CD4-positive, alpha-beta T cell treated with Interleukin-4 for 4 hours (primary cell): ENCODE measurements at regions not wholly inside any gene's neighbourhood (a gene's known extent, or its start where the extent isn't known, plus 50 kb on each side); places are given as distances from the start of the nearest gene placed in this dataset.

Experiments used
- DNase-seq: peaks from one replicate; pipeline ENCODE4 v3.0.0-alpha.2; 2020

DNA sequence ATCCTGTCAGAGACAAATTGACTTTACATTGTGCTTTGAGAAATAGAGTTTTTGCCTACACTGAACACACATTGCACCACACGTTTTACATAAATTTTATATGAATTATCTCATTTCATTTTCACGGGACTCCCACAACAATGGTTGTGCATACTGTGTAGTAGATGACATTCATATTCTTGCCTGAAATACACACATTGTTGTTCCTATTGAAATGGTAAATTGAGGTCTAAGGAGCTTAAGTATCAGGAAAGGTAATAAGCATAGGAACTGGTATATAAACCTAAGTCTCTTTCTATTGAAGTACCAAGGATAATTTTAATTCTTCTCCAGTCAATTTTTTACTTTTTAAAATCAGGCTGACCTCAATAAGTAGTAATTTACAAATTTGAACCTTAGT lies 473.7 kb upstream of the DEPDC1 start:
- DNase-seq: no peak

GRCh38 chr1:68973459-68974244 lies 476.8 kb upstream of the DEPDC1 start:
- no peak for DNase-seq

DNA sequence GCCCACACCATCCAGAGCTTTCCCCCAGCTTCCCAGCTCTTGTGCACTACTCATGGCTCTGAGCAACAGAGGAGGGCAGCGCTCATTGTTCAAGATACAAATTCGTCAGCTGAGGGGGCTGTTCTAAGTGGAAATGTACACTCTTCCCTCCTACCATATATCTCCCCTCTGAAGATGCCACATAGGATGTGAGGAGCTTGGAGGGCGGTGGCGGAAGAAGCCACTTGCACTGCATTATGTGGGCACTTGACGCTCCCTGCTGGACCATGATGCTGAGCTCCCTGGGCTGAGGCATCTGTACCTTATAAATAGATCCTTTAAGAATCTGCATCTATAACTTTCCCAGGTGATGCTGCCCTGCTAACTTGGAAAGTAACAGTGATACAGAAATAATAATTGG lies 477.6 kb upstream of the DEPDC1 start:
- no peak for DNase-seq

- no peak for DNase-seq
Observed at GRCh38 chr1:68975212-68975933, 478.5 kb upstream of the DEPDC1 start.

GRCh38 chr1:68976916-68977610 lies 480.2 kb upstream of the DEPDC1 start:
- DNase-seq: no peak

DNA sequence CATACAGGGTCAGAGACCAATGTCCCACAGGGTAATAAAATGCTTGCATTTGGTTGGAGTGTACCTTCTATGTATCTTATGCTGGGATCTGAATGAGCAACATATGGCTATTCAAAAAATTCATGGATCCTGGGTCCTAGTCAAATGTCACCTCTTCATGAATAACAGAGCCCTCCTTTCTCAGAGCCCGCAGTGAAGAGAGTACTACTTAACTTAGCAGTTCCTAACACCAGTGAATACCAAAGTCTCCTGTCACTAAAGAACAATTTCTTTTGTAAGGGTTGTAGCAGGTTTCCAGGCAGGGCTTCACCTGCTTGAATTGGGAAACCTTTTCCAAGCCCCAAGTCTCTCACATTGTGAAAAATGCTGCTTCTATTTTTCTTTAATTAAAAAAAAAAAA lies 483.0 kb upstream of the DEPDC1 start:
- no peak for DNase-seq

- no peak for DNase-seq
Observed at GRCh38 chr1:68984289-68984688, 487.4 kb upstream of the DEPDC1 start.

GRCh38 chr1:68994096-68994495 lies 497.2 kb upstream of the DEPDC1 start:
- DNase-seq: no peak

GRCh38 chr1:69016468-69016867 lies 519.6 kb upstream of the DEPDC1 start:
- DNase-seq: no peak

DNA sequence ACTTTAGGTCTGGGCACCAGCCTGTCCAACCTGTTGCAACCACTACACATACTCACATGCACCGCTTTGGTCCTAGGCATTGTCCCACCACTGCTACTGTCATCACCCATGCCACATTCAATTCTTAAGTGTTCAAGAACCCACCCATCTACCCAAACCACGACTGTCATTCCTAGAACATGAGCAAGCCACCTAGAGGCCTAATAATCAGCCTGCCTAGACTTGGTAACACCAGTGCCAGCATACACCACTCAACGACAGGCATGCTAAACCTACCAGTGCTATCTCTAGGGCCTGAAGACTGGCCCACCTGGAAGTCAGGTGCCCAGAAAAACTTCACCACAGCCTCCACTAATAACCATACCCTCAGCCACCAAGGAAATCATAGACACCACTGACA lies 532.8 kb upstream of the DEPDC1 start:
- no peak for DNase-seq

GRCh38 chr1:69038379-69038778 lies 529.3 kb upstream of the LRRC7 start:
- no peak for DNase-seq

GRCh38 chr1:69045572-69045971 lies 522.1 kb upstream of the LRRC7 start:
- DNase-seq: no peak

- DNase-seq: no peak
Observed at GRCh38 chr1:69055194-69055593, 512.5 kb upstream of the LRRC7 start.

GRCh38 chr1:69058454-69058853 lies 509.3 kb upstream of the LRRC7 start:
- DNase-seq: no peak

- no peak for DNase-seq
Observed at GRCh38 chr1:69070660-69071373, 496.9 kb upstream of the LRRC7 start.

- DNase-seq: no peak
Observed at GRCh38 chr1:69073176-69073575, 494.5 kb upstream of the LRRC7 start.

- no peak for DNase-seq
Observed at GRCh38 chr1:69076631-69077030, 491.1 kb upstream of the LRRC7 start.

GRCh38 chr1:69077198-69077597 lies 490.5 kb upstream of the LRRC7 start:
- DNase-seq: no peak

DNA sequence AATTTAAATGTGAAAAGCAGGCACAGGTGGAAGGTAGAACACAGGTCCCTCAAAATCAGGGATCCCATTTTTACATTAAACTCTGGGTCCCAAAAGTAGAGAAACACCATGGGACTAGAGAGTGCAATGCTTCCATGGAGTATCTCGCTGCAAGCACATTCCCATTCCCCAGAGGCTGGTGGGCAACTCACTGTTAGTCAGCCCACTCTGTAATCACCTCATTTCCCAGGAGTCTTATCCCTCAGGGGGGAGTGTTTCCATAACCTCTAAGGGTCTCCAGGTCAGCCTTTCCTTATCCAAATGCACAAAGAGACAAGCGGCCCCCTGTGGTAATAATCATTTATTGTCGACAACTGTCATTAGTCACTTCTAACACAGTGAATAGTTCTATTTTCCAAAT lies 490.1 kb upstream of the LRRC7 start:
- DNase-seq: no peak

- no peak for DNase-seq
Observed at GRCh38 chr1:69081668-69082067, 486.1 kb upstream of the LRRC7 start.

DNA sequence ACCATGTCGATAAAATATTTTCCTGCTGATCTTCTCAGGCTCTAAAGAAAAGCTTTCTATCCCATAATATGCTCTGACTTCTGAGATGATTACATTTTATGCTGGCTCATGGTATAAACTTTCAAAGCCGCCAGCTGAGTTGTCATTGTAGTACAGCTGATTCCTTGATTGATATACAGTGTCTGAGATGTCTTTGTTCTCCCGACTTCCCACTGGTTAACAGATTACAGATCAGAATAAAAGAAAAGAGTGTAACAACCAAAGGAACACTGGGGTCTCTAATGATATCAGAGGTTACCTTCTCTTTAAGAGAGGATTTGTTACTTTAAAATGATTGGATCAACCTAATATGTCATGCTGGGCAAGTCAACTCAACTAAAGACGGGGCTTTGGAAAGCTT lies 485.4 kb upstream of the LRRC7 start:
- DNase-seq: no peak

- DNase-seq: no peak
Observed at GRCh38 chr1:69086148-69086547, 481.6 kb upstream of the LRRC7 start.

- DNase-seq: no peak
Observed at GRCh38 chr1:69088571-69088970, 479.2 kb upstream of the LRRC7 start.
